ENCODE measurements at regions not wholly inside any gene's neighbourhood (a gene's known extent, or its start where the extent isn't known, plus 50 kb on each side); places are given as distances from the start of the nearest gene placed in this dataset.

- TF ChIP-seq SUZ12 (IDR thresholded peaks at IDR 0.05; ENCODE audit: extremely low read depth, insufficient read depth, insufficient read length) (no peak), YY1 (IDR thresholded peaks at IDR 0.05; ENCODE audit: insufficient read depth, insufficient read length) (no peak), ZNF274 (IDR thresholded peaks at IDR 0.05; ENCODE audit: low read depth, low read length) (no peak)
Observed at GRCh38 chr3:153614563-153614962, 452.5 kb downstream of the RAP2B start.

Measured in NT2/D1 (cell line).